ENCODE measurements at regions not wholly inside any gene's neighbourhood (a gene's known extent, or its start where the extent isn't known, plus 50 kb on each side); places are given as distances from the start of the nearest gene placed in this dataset.
"Not testable (repeated sequence)": the region's sequence is repeated elsewhere in the genome, so short reads cannot be mapped to it uniquely, and the experiment has no call there.

DNA sequence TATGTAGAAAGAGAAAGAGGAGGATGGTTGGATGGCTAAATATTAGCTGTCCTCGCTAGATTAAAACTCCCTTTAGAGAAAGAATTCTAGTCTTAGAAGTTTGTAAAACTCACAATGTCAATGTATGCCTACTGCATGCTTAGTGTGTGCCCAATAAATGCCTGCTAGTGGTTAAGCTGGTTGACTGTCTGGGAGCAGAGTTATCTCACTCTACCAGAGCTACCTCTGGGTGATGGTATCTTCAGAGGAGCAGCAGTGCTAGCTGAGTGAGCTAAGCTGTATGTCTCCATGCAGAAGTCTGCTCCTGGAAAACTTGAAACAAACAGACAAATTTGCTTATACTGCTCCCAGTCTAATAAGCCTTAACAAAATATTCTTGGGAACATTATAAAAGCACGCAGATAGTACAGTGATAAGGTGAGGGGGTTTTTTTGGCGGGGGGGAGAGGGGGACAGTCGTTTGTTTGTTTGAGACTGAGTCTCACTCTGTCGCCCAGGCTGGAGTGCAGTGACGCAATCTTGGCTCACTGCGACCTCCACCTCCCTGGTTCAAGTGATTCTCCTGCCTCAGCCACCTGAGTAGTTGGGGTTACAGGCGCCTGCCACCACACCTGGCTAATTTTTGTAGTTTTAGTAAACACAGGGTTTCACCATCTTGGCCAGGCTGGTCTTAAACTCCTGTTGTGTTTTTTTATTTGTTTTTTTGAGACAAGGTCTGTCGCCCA lies 202.8 kb upstream of the TSC22D1 start:
- DNase-seq, result no peak

DNA sequence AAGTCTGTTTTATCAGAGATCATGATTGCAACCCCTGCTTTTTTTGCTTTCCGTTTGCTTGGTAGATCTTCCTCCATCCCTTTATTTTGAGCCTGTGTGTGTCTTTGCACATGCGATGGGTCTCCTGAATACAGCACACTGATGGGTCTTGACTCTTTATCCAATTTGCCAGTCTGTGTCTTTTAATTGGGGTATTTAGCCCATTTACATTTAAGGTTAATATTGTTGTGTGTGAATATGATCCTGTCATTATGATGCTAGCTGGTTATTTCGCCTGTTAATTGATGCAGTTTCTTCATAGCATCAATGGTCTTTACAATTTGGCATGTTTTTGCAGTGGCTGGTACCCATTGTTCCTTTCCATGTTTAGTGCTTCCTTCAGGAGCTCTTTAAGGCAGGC lies 199.2 kb upstream of the TSC22D1 start:
- not testable (repeated sequence) for DNase-seq

DNA sequence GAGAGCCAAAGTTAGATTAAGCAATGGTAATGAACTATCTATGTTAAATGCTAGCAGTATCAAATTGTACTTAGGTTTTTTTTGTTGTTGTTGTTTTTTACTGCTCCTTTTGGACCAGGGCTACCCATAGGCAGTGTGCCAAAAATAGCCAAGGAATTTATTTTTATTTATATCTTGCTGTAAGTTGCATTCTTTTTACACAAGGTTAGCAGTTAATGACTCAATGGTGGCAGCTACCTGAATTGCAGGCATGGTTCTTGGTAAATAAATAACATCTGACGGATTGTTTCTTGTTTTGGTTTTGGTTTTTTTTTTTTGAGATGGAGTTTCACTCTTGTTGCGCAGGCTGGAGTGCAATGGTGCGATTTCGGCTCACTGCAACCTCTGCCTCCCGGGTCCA lies 194.8 kb upstream of the TSC22D1 start:
- DNase-seq, result no peak

DNA sequence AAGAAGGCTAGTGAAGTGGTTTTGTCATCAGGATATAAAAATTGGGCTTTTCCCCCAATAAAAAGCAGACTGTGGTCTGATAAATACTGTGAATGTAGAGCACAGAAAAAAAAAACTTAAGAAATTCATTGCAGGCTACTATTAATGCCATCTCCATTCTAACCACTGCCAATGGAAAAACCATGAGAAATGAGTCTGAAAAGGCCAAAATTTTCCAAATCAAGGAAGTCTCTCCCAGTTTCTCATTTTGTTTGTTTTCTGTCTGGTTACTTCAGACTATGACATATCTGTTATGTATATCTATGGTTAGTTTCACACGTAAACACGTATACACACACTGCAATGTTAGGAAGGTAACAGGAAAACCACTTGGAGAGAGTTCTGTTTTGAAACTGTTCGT lies 193.6 kb upstream of the TSC22D1 start:
- no peak for DNase-seq

DNA sequence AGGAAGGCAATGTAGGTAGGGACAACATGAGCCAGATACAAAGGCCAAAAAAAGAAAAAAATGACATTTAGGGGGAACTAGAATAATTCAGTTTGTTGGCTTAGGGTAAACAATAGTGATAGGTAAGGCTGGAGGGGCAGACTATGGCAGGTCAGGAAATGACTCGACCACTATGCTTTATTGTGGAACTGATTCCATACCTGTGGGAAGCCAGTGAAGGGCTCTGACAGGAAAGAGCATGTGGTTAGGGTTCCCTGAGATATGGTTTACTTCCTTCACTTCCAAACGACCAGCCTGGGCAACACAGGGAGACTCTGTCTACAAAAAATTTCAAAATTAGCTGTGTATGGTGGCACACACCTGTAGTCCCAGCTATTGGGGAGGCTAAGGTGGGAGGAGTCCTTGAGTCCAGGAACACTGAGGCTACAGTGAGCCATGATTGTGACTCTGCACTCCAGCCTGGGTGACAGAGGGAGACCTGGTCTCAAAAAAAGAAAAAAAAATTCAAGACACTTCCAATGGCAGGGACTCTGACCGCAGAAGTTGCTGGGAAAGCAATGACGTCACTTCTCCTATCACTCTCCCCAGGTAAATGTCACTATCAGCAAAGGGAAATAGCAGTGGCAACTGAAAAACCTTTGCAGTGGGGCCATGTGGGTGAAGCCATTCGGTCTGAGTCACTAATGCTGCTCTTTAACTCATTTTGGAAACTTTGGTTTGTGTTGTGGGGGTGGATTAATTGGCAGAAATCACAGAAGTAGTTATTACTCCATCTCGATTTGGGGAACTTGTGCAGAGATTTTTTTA lies 192.8 kb upstream of the TSC22D1 start:
- no peak for DNase-seq

DNA sequence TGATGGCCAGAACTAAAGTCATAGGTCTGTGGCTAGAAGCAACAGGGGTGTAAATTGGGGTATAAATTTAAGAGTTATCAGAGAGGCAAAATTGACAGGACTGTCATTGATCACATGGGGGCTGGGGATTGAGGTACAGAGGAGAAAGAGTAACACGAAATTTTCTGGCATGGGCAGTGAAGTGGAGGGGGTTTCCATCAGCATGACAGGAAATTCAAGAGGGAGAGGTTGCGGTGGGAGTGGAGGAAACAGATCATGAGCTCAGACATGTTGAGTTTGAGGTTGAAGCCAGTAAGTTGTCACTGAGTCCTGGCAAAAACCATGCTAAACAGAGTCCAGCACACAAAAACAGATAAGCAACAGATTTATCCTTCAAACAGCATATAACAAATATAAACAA lies 192.1 kb upstream of the TSC22D1 start:
- no peak for DNase-seq

DNA sequence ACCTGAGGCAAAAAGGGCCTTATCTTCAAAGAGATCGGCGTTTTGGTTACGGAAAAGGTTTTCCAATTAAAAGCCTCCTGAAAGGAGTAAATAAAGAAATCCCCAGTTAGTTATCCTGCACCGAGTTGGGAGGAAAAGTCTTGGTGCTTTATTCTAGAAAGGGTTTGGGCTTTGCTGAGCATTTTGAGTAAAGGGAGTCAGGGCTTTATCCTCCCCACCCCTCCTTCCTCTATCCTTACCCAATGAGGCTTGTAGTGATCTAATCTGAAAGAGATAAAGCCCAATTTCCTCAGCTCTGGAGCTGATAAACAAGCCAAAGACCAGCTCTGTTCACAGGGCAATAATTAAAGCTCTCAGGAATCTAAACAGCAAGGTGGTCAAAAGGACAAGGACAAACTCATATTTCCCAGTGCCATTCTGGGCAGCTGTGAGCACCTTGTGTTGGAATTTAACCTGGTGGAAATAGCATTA lies 188.9 kb upstream of the TSC22D1 start:
- no peak for DNase-seq

DNA sequence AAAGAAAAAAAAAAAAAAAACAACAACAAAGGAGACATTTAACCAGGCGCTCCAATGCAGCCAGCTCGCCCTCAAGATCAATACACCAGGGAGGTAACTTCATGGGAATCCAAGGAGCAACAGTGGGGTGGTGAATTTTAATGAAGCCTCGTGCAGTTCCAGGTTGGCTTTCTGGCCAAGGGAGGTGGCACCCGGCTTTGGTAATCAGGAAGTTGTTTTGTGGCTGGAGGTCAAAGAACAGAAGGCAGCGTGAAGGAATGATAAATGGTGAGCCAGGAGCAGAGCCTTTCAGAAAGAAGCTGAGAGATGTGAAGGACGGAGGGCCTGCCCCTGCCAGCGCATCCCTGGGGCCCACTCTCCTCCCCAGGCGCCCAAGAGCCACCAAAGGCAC lies 188.2 kb upstream of the TSC22D1 start:
- DNase-seq, result no peak

DNA sequence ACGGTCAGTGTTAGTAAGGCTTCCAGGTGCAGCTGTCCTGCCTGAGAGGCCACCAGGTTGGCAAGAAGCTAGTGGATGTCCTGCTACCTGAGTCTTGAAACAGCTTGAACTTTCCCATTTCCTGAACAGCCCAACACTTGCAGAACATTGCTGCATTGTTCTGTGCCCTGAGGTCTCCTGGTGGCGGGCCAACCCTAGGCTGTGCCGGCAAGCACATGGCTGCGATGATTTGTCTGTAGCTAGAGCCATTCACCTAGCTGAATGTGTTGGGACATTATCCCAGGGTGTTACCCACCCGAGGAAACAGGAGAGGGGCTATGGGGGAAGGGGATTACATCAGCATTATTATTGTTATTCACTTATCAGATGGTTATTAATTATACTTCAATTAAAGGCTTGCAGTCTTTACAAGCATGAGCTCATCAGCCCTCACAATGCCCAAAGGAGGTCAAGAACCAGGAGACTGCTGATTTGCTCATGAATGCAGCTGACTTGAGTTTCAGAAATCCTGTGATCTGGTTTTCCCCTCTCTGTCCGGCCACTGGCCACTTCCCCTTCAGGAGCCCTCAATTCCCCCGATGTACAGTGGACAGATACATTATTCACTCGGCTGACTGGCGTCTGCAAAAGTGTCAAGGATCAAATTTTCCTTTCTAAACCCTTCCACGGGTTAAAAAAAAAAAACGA lies 187.6 kb upstream of the TSC22D1 start:
- DNase-seq, result no peak

DNA sequence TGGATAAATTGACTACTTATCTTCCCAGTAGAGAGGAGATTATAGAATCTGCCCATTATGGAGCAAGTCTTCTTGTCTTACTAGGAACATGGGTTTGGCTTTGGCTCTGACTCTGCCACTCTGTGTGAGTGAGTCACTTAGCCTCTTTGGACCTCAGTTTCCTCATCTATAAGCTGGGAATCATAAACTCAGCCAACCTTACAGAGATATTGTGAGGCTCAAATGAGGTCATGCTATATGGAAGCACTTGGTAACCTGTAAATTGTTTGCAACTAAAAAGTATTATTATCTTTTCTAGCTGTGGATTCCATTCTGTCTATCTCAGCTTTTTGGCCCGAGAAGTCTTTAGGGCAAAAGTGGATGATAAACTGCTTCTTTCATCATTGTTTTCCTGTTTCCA lies 186.8 kb upstream of the TSC22D1 start:
- DNase-seq, result no peak

DNA sequence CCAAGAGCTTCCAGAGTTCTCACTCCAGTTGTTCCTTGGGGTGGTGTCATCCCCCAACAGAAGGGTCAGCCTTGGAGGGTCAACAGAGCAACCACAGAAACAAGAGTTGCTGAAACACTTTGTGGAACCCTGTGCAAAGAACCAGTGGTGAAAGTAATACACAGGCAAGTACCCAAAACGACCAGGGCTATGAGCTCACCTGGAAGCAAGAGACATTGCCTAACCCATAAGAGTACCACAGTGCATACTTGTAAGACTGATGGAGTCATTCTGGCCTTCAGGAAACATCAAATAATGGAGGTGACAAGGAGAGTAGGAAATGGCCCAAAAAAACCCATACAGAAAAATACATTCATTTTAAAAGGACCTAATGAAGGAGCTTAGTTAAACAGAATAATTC lies 184.3 kb upstream of the TSC22D1 start:
- DNase-seq, result no peak

DNA sequence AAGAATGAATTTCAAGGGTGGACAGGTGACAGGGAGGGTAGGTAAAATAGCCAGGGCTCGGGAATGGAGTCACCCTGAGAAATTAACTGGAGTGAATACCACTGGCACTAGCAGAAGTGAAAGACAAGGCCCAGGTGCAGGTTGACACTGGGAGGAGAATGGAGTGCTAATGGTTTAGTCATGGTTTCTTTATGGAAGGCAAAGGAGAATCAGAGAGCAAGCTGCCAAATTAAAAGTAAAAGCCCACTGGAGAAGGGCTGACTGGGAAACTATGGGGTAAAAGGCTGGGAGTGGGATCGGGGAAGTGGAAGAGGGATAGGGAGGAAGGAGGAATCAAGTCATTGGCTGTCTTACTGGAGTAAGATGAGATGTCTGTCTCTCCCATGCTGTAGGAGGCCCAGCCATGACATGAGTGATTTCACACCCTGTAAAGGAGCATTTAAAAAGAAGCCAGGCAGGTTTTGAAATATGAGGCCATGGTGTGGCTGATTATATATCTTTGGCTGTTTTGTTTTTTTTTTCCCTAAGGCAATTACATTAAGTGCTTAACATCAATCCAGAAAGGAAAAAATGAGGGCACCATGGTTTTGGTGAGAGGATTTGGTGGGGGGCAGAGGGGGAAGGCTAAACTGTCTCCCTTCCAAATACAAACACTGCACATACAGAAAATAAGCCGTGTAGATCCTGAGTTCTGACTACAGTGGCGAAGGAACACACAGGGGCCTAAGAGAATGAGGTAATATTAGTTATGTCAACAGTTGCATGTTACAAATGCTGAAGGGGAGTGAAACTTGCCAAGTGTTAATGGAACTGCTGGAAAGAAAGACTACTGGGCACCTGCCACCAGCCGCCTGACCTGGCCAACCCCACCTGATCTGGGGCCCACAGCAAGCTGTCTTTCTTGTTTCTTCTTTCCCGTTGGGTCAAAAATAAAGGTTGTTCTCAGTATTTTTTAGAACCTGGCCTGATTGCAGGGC lies 183.5 kb upstream of the TSC22D1 start:
- no peak for DNase-seq

DNA sequence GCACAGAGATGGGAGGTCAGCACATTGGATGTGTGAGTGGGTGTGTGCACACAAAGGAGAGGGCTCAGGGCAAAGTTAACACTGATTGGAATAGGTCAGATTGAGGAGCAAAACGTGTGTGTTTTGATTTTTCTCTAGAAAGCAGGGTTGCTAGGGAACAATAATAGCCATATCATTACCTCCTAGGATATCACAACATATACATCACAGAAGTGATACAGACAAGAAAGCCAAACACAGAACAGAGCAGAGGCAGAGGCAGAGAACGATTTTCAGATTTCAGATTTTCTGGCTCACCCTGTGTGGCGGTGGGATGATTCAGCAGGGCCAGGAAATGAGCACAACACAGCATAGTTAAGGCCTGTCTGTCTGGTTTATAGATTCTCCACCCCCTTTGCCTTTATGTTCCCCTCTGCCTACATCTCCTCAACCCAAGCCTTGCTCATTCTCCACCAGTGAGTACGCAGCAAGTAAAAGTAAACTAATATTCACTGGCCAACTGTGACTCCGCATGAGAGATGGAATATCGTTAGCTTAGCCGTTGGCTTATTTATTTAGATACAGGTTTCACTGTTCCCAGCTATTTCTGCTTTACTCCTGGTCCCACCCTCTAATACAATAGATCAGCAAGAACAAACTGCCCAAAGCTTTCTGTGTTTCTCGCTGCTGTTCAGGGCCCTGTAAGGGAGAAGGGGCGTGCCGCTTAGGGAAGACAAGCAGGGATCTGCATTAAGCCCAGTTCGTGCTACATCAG lies 182.7 kb upstream of the TSC22D1 start:
- DNase-seq, result no peak

DNA sequence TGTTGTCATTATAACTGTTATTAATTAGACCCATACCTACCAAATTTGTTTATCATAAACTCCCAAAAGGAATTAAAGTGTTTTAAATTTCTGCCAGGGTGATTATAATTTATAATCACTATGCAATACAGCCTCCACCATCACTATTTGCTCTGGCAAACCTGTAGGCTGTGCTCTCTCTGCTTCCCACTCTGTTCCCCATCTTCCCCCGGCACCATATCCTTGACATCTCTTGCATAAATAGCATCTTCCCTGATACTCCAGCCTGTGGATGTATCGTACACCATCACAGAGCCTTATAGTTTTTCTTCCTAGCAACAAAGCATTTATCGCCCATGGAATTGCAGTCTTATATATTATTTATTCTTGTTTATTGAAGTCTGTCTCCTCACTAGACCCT lies 181.5 kb upstream of the TSC22D1 start:
- DNase-seq, result no peak

DNA sequence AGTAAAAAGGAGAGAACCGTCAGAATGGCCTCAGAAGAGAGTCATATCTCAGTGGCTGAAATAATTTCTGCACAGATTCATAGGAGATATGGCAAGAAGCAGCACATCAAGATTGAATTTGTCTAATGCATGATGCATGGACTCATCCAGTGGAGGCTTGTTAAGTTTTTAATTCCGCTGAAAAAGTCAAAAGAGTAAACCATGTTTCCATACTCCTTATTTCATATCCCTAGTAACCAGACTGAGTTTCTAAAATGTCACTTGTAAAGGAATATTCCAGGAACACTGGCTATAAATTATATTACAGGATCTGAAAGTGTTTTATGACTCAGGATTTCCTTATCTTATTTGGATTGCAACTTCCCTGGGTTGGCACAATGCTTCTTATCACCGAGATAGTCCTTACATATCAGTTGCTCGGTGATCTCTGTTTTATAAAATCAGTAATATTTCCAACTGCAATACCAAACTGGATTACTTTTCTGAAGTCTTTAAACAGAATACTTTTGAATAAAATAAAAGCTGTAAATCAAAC lies 180.2 kb upstream of the TSC22D1 start:
- DNase-seq, result no peak

DNA sequence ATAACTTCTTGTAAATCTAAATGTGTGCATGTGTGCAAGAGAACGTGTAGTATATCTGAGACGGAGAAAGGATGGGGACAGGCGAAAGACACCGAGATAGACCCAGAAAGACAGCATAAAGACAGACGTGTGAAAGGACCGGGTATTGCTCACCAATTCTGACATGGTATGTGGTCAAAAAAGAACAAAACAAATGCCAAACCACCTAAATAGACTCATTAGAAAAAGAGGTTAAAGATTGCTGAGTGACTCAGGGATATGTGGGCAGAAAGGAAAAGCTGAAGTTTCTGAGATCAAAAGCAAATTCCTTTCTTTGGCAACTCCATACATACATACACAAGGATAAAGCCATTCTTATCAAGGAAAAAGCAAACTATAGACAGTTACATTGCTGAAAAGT lies 179.7 kb upstream of the TSC22D1 start:
- no peak for DNase-seq

DNA sequence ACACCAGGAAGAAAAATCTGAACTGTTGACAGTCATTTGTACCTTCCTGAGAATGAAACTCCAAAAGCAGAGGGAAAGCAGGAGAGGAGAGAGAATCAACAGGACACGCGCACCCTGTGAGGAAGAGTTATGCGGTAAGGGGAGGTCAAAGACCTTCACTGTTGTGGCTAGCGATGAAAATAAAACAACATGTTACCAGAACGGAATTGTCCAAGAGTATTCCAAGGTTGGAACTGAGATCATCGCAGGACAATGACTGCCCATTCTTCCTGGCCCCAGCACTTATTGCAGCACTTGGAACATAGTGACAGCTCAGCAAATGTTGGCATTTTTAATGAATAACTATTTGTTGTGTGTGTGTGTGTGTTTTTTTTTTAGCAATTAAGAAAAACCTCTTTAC lies 176.0 kb upstream of the TSC22D1 start:
- no peak for DNase-seq

DNA sequence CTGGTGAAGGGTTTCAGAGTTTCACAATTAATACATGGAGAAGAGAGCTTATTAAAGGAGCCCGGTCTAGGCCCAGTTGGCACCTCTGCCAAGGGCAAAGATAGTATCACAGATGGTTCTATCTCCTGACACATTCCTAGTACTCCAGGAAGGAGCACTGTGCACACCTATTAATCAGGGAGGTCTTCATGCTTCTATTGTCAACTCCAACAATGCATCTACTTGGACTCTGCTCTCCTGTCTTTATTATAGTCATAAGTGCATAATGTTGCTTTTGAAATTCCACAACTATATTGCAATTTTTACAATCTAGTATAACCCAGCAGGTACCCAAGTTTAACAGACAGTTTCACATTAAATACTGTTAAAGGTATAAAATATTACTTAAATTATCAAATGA lies 174.5 kb upstream of the TSC22D1 start:
- no peak for DNase-seq

DNA sequence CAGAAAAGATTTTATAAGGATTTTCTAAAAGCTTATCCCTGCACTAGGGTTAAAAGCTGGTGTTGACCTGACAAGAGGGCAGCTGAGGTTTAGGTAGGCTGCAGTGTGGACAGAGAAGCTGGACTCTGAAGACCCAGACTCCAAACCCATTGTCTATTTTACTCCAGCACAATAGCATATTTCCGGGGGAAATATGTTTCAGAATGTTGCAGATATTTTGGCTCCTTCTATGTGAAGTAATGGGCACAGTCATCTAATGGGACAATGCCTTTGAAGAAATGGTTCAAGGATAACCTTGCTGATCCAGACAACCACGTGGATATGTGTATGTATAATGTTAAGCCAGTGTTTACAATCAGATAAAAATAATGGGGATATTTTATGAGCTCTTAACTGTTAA lies 173.8 kb upstream of the TSC22D1 start:
- no peak for DNase-seq

DNA sequence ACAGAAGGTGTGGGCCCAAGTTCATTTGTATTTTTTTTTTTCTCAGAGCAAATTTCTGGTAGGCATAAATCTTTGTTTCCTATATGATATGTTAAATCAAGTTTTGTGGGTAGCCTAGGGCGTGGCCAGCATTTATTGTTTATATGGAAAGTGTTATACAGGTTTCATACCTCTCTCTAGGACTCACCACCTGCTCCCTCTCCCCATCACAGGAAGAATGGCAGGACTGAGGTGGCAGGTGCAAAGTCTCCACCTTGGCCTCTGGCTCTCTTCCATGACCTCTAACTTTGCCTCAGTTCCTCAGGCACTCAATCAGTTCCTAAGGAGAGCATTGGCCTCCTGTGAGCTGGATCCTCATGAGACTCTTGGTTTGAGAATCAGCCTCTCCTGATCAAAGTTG lies 172.3 kb upstream of the TSC22D1 start:
- DNase-seq, result no peak

DNA sequence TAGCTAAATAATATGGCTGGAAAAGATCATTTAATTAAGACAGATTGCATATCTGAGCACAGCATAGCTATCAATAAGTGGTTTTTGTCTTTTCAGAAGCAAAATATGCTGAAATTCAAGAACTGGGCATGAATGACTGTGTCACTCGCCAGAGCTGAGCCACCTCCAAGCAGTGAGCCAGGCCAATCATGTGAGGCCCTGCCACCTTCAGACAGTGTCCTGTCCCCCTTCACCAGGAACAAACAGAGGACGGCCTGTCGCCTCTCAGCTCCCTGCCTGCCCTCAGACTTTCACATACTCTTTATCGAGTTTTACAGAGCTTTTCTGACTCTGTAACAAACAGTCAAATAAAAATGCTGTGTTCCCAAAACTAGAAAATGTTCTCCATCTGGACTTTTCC lies 171.0 kb upstream of the TSC22D1 start:
- DNase-seq, result no peak

DNA sequence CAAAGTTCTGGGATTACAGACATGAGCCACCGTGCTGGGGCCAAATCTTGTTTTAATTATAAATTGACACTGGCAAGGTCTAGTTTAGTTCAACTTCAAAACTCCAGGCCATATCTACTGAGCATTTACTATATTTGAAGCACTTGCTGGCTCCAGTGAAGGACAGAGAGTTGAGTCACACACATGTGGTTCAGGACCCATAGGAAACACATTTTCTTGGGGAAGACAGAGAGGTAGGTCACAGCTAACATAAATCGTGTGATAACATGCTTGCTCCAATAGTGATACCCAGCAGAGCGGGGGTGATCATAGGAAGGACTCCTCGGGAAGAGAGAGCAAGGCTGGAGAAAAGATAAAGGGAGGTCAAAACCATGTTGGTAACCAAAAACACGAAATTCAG lies 170.6 kb upstream of the TSC22D1 start:
- DNase-seq, result no peak

Measured in NCI-H1694 treated with DMSO at 0.1 percent for 48 hours (cell line).